ENCODE measurements at regions not wholly inside any gene's neighbourhood (a gene's known extent, or its start where the extent isn't known, plus 50 kb on each side); places are given as distances from the start of the nearest gene placed in this dataset.
A peak's percentile ranks its signal among the peaks of the same experiment; 100 is the strongest.

GRCh38 chr6:126176282-126176681 is 163.6 kb upstream of the CENPW start:
- Histone ChIP-seq H3K4me1 (replicated peaks; ENCODE audit: insufficient read depth) (peaks cover 38% of the 10 kb centered on the region), H3F3A (ENCODE audit: insufficient read depth, low read depth) (peaks cover 5% of the 10 kb centered on the region; the same call in 1 of the 2 replicates), H3K27ac (peak overlapping the region; percentile 4; the same call in 1 of the 2 replicates), H4K20me1 (ENCODE audit: insufficient read depth) (no peaks in the 10 kb centered on the region), H3K36me3 (ENCODE audit: low read depth) (no peaks in the 10 kb centered on the region), H2AFZ (no peak overlapping the region), H3K27me3 (ENCODE audit: insufficient read depth, low read depth) (no peaks in the 10 kb centered on the region), H3K4me2 (peak overlapping the region; percentile 2; the same call in 1 of the 2 replicates), H3K79me2 (ENCODE audit: low read depth) (no peaks in the 10 kb centered on the region), H3K9me2 (ENCODE audit: insufficient read depth) (no peaks in the 10 kb centered on the region; the same call in 1 of the 2 replicates), H3K9me3 (ENCODE audit: insufficient read depth, low read depth) (no peaks in the 10 kb centered on the region; the same call in 1 of the 2 replicates), H3K4me3 (no peak overlapping the region)
- no TSS peak for BruUV-seq (replicated peaks)
- peak in 1 of 2 experiments; percentile 44 for DNase-seq
- intact Hi-C loops (cut with micrococcal nuclease; ENCODE audit: unreplicated experiment): loop anchor here (1.0 to 10.0 kb wide), 2 partner anchors 141 to 943 kb away; no protein-coding TSS in a partner anchor
- ChIA-PET CTCF (interaction anchor here (1.1 kb wide), 1 partner anchor 1090 kb away, joined by 3 read pairs; the partner anchor contains the start of gene RNF146), POLR2A (ENCODE audit: unreplicated experiment) (interaction anchor here (0.6 kb wide), 1 partner anchor 136 kb away, joined by 3 read pairs; no protein-coding TSS in a partner anchor)
- TF ChIP-seq EZH2 (IDR thresholded peaks at IDR 0.05; ENCODE audit: low read depth) (no peak), CTCF (conservative IDR thresholded peaks at IDR 0.05) (peak; percentile 66)

GRCh38 chr6:126180585-126180984 is 159.3 kb upstream of the CENPW start:
- H4K20me1 ChIP-seq (ENCODE audit: insufficient read depth): no peaks in the 10 kb centered on the region
- H3K9me2 ChIP-seq (ENCODE audit: insufficient read depth): no peaks in the 10 kb centered on the region
- peaks cover 69% of the 10 kb centered on the region for H3K4me1 ChIP-seq (replicated peaks; ENCODE audit: insufficient read depth)
- no peaks in the 10 kb centered on the region for H3K27me3 ChIP-seq (ENCODE audit: insufficient read depth, low read depth)
- CTCF ChIA-PET: no interaction called here
- DNase-seq: peak; percentile 7 to 98
- POLR2A ChIA-PET (ENCODE audit: unreplicated experiment): no interaction called here
- no peaks in the 10 kb centered on the region for H3K36me3 ChIP-seq (ENCODE audit: low read depth)
- intact Hi-C loops (cut with micrococcal nuclease; ENCODE audit: unreplicated experiment): no loop called here
- no TSS peak for BruUV-seq (replicated peaks)
- TF ChIP-seq CTCF (conservative IDR thresholded peaks at IDR 0.05) (no peak), EZH2 (IDR thresholded peaks at IDR 0.05; ENCODE audit: low read depth) (no peak)
- H2AFZ ChIP-seq: no peak overlapping the region
- peaks cover 8% of the 10 kb centered on the region; the same call in 1 of the 2 replicates for H3K9me3 ChIP-seq (ENCODE audit: insufficient read depth, low read depth)
- peak overlapping the region; percentile 40 for H3K4me2 ChIP-seq
- peaks cover 23% of the 10 kb centered on the region for H3F3A ChIP-seq (ENCODE audit: insufficient read depth, low read depth)
- H3K4me3 ChIP-seq: no peak overlapping the region
- H3K79me2 ChIP-seq (ENCODE audit: low read depth): no peaks in the 10 kb centered on the region
- peak overlapping the region; percentile 85 for H3K27ac ChIP-seq

GRCh38 chr6:126181173-126181741 is 158.7 kb upstream of the CENPW start:
- Histone ChIP-seq H4K20me1 (ENCODE audit: insufficient read depth) (no peaks in the 10 kb centered on the region), H3K27me3 (ENCODE audit: insufficient read depth, low read depth) (no peaks in the 10 kb centered on the region), H3K27ac (peak overlapping the region; percentile 85), H3K36me3 (ENCODE audit: low read depth) (no peaks in the 10 kb centered on the region), H3F3A (ENCODE audit: insufficient read depth, low read depth) (peaks cover 23% of the 10 kb centered on the region), H3K9me3 (ENCODE audit: insufficient read depth, low read depth) (peaks cover 8% of the 10 kb centered on the region; the same call in 1 of the 2 replicates), H3K9me2 (ENCODE audit: insufficient read depth) (no peaks in the 10 kb centered on the region), H3K79me2 (ENCODE audit: low read depth) (no peaks in the 10 kb centered on the region), H3K4me3 (no peak overlapping the region), H3K4me2 (peak overlapping the region; percentile 40), H3K4me1 (replicated peaks; ENCODE audit: insufficient read depth) (peaks cover 63% of the 10 kb centered on the region), H2AFZ (no peak overlapping the region; the same call in 1 of the 2 replicates)
- ChIA-PET CTCF (no interaction called here), POLR2A (ENCODE audit: unreplicated experiment) (no interaction called here)
- intact Hi-C loops (cut with micrococcal nuclease; ENCODE audit: unreplicated experiment): no loop called here
- peak in 1 of 2 experiments; percentile 54 for DNase-seq
- no TSS peak for BruUV-seq (replicated peaks)
- TF ChIP-seq EZH2 (IDR thresholded peaks at IDR 0.05; ENCODE audit: low read depth): no peak
- no peak for TF ChIP-seq CTCF (conservative IDR thresholded peaks at IDR 0.05)

Data from PC-9 (cell line).